CD4-positive, alpha-beta T cell (primary cell): ENCODE measurements at regions not wholly inside any gene's neighbourhood (a gene's known extent, or its start where the extent isn't known, plus 50 kb on each side); places are given as distances from the start of the nearest gene placed in this dataset.

Experiments
- ATAC-seq: fragments of 200-7000 bp; cut with Tn5 transposase; one replicate; pipeline ENCODE4 v1.10.0; 2022; ENCODE audit warnings: mild to moderate bottlenecking; ENCODE audit not compliant: poor library complexity
- CTCF ChIA-PET: fragments of 350-600 bp; sonication (Branson Sonifier 250); formaldehyde crosslinking; loops from one replicate; lab custom pipeline; 2021; ENCODE audit warnings: antibody characterized with exemption, inconsistent platforms; lab: Charles Lee
- POLR2A ChIA-PET: fragments of 350-600 bp; sonication (Branson Sonifier 250); formaldehyde crosslinking; loops from one replicate; lab custom pipeline; 2021; ENCODE audit warnings: antibody characterized with exemption, inconsistent platforms; lab: Charles Lee
- DNase-seq, 14 experiments: peaks; one replicate each; pipeline ENCODE4 v3.0.0-alpha.2; 2013 to 2020; ENCODE audit warnings: mixed read lengths in 2 of 14
- H3K27ac ChIP-seq, 2 donors: one replicate each; pipeline versions ENCODE4 v1.5.1 to v1.7.0; 2013; ENCODE audit warnings: low read length in 2 of 2, low read depth in 1 of 2, mild to moderate bottlenecking in 1 of 2
- H3K27me3 ChIP-seq, 2 experiments: 1 replicate in 1 of 2; 2 replicates in 1 of 2; pipeline versions ENCODE4 v1.6.1 to v1.7.0; 2013; ENCODE audit warnings: low read length in 2 of 2, control low read depth in 1 of 2, mild to moderate bottlenecking in 1 of 2, moderate library complexity in 1 of 2; ENCODE audit not compliant: insufficient read depth in 2 of 2, control insufficient read depth in 1 of 2
- H3K36me3 ChIP-seq: one replicate; pipeline ENCODE4 v1.6.1; 2013; ENCODE audit warnings: low read length, control low read depth; ENCODE audit not compliant: insufficient read depth
- H3K4me1 ChIP-seq: one replicate; pipeline ENCODE4 v1.6.1; 2013; ENCODE audit warnings: low read length, control low read depth; ENCODE audit not compliant: insufficient read depth
- H3K4me3 ChIP-seq: one replicate; pipeline ENCODE4 v1.5.1; 2013; ENCODE audit warnings: mild to moderate bottlenecking, low read length, moderate library complexity
- H3K9me3 ChIP-seq, 2 experiments: 1 replicate in 1 of 2; 2 replicates in 1 of 2; pipeline versions ENCODE4 v1.6.1 to v1.7.0; 2013; ENCODE audit warnings: low read length in 2 of 2, mild to moderate bottlenecking in 2 of 2, control low read depth in 1 of 2, moderate library complexity in 1 of 2; ENCODE audit not compliant: control insufficient read depth in 1 of 2, insufficient read depth in 1 of 2
- H3K27ac Mint-ChIP-seq: one replicate; pipeline ENCODE4 v1.8.0; 2020; ENCODE audit warnings: mixed read lengths
- H3K27me3 Mint-ChIP-seq: one replicate; pipeline ENCODE4 v1.8.0; 2021; ENCODE audit warnings: mixed read lengths
- H3K36me3 Mint-ChIP-seq: one replicate; pipeline ENCODE4 v1.8.0; 2021; ENCODE audit warnings: low read depth, mixed read lengths
- H3K4me1 Mint-ChIP-seq: one replicate; pipeline ENCODE4 v1.8.0; 2021; ENCODE audit warnings: low read depth, mixed read lengths
- H3K4me3 Mint-ChIP-seq: one replicate; pipeline ENCODE4 v1.8.0; 2020; ENCODE audit warnings: mild to moderate bottlenecking, mixed read lengths
- H3K9me3 Mint-ChIP-seq: one replicate; pipeline ENCODE4 v1.8.0; 2020; ENCODE audit warnings: mixed read lengths
- CTCF ChIP-seq: fragments of 200-600 bp; IDR thresholded peaks from one replicate; pipeline ENCODE4 v1.8.0; 2022; ENCODE audit warnings: antibody characterized with exemption, mild to moderate bottlenecking
- intact Hi-C, 2 experiments: fragments of 100-400 bp; cut with DNase I in 1 of 2; cut with micrococcal nuclease in 1 of 2; formaldehyde crosslinking; loops; one replicate each; pipeline versions ENCODE4 v1.15.1 to v1.9.0; 2023 to 2025; cut with DNase I, micrococcal nuclease

- Histone ChIP-seq H3K27ac (no peak overlapping the region), H3K27me3 (no peaks in the 10 kb centered on the region), H3K4me1 (no peaks in the 10 kb centered on the region), H3K36me3 (no peaks in the 10 kb centered on the region), H3K4me3 (no peak overlapping the region), H3K9me3 (no peaks in the 10 kb centered on the region)
- ATAC-seq (no peak), DNase-seq (no peak)
- ChIA-PET CTCF (no interaction called here), POLR2A (no interaction called here)
- no peak for TF ChIP-seq CTCF
- no peaks in the 10 kb centered on the region for H3K27me3 Mint-ChIP-seq
- H3K27ac Mint-ChIP-seq, result no peak overlapping the region
- H3K9me3 Mint-ChIP-seq, result no peaks in the 10 kb centered on the region
- intact Hi-C loops, result no loop called here
- H3K4me1 Mint-ChIP-seq, result no peaks in the 10 kb centered on the region
- H3K36me3 Mint-ChIP-seq, result no peaks in the 10 kb centered on the region
- no peak overlapping the region for H3K4me3 Mint-ChIP-seq
Observed at GRCh38 chr6:95266537-95267258, 310.6 kb upstream of the MANEA start.

GRCh38 chr6:95274686-95275235, 302.6 kb upstream of the MANEA start:
- no peak overlapping the region for H3K27ac ChIP-seq
- H3K4me1 ChIP-seq, result no peaks in the 10 kb centered on the region
- H3K9me3 ChIP-seq, result no peaks in the 10 kb centered on the region
- no peak for ATAC-seq
- POLR2A ChIA-PET, result no interaction called here
- CTCF ChIA-PET, result no interaction called here
- H3K4me3 ChIP-seq, result no peak overlapping the region
- no peaks in the 10 kb centered on the region for H3K9me3 Mint-ChIP-seq
- no peaks in the 10 kb centered on the region for H3K4me1 Mint-ChIP-seq
- intact Hi-C loops, result no loop called here
- no peak for DNase-seq
- H3K36me3 ChIP-seq, result no peaks in the 10 kb centered on the region
- no peak overlapping the region for H3K4me3 Mint-ChIP-seq
- no peak for TF ChIP-seq CTCF
- H3K27me3 Mint-ChIP-seq, result no peaks in the 10 kb centered on the region
- no peaks in the 10 kb centered on the region for H3K27me3 ChIP-seq
- H3K27ac Mint-ChIP-seq, result no peak overlapping the region
- H3K36me3 Mint-ChIP-seq, result no peaks in the 10 kb centered on the region

GRCh38 chr6:95279616-95280015, 297.7 kb upstream of the MANEA start:
- ChIA-PET POLR2A (no interaction called here), CTCF (interaction anchor here (1.9 kb wide), 1 partner anchor 10 kb away, joined by 5 read pairs; no protein-coding TSS in a partner anchor)
- H3K27ac Mint-ChIP-seq, result no peak overlapping the region
- no peaks in the 10 kb centered on the region for H3K36me3 Mint-ChIP-seq
- no peaks in the 10 kb centered on the region for H3K4me1 Mint-ChIP-seq
- DNase-seq (no peak), ATAC-seq (no peak)
- H3K27ac ChIP-seq, result no peak overlapping the region
- no peaks in the 10 kb centered on the region for H3K27me3 ChIP-seq
- H3K27me3 Mint-ChIP-seq, result no peaks in the 10 kb centered on the region
- no peak overlapping the region for H3K4me3 Mint-ChIP-seq
- TF ChIP-seq CTCF, result no peak
- no peak overlapping the region for H3K4me3 ChIP-seq
- H3K9me3 Mint-ChIP-seq, result no peaks in the 10 kb centered on the region
- H3K4me1 ChIP-seq, result no peaks in the 10 kb centered on the region
- H3K9me3 ChIP-seq, result no peaks in the 10 kb centered on the region
- intact Hi-C loops, result no loop called here
- no peaks in the 10 kb centered on the region for H3K36me3 ChIP-seq
